ENCODE measurements at regions not wholly inside any gene's neighbourhood (a gene's known extent, or its start where the extent isn't known, plus 50 kb on each side); places are given as distances from the start of the nearest gene placed in this dataset.

- WGBS = 56% methylated on average over 4 of the region's 4 CpGs
- no peak for DNase-seq (ENCODE audit: extremely low spot score)
- H3K27me3 ChIP-seq = peaks cover 0 to 27% (median 0%) of the 10 kb centered on the region in 4 donors
- TF ChIP-seq POLR2AphosphoS5 (IDR thresholded peaks at IDR 0.05) (no peak), CTCF (IDR thresholded peaks at IDR 0.05) (no peak), EP300 (IDR thresholded peaks at IDR 0.05) (no peak), POLR2A (IDR thresholded peaks at IDR 0.05; ENCODE audit: low read depth) (no peak)
- no peak overlapping the region for H3K4me3 ChIP-seq
- H3K27ac ChIP-seq (replicated peaks in 1 of 4) = no peak overlapping the region
- no peaks in the 10 kb centered on the region for H3K36me3 ChIP-seq
- H3K9me3 ChIP-seq = no peaks in the 10 kb centered on the region
- intact Hi-C loops (cut with DNase I) = no loop called here
- no peaks in the 10 kb centered on the region for H3K4me1 ChIP-seq
Observed at GRCh38 chr1:34590211-34590623, 164.6 kb upstream of the GJB5 start.

DNA sequence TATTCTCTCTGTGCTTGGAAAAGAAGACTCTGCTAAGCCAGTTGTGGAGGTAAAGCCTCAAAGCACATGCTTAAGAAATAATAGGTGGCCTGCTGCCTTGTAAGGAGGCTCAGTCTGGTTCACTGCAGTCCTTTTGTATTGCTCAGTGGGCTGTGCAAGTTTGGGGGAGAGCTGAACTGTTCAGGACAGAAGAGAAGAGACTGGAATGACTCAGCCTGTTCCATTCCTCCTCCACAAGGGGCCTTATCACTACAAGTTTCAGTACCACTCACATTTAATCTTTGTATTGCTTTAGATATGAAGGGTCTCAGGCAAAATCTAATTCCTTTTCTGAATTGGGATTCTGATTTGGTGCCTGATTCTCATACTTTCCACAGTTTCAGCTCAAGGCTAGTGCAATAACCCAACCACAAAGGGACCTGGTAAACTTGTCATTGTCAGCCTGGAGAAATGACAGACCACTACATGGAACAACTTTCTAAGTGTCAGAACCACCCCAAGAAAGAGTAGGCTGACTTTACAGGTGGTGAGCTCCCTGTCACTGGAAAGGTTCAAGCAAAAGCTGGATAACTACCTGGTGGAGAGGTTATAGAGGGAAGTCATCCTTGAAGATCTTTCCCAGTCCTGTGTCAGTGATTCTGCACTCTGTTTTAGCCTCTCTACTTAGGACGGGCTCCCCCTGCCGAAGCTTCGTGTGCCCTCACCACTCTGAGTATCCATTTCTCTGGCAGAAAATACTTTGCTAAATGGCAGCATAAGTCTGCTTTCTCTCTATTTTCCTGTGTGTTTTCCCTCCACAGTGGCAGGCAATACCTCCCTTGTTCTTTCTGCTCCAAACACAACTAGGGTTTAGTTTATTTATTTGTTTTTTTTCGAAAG lies 162.9 kb upstream of the GJB5 start:
- H3K27me3 ChIP-seq = peaks cover 0 to 27% (median 0%) of the 10 kb centered on the region in 4 donors
- no peaks in the 10 kb centered on the region for H3K4me1 ChIP-seq
- intact Hi-C loops (cut with DNase I) = no loop called here
- no peak overlapping the region for H3K27ac ChIP-seq (replicated peaks in 1 of 4)
- 69% methylated on average over 4 of the region's 4 CpGs for WGBS
- no peak for DNase-seq (ENCODE audit: extremely low spot score)
- TF ChIP-seq POLR2A (IDR thresholded peaks at IDR 0.05; ENCODE audit: low read depth) (no peak), POLR2AphosphoS5 (IDR thresholded peaks at IDR 0.05) (no peak), CTCF (IDR thresholded peaks at IDR 0.05) (no peak), EP300 (IDR thresholded peaks at IDR 0.05) (no peak)
- no peak overlapping the region for H3K4me3 ChIP-seq
- no peaks in the 10 kb centered on the region for H3K36me3 ChIP-seq
- H3K9me3 ChIP-seq = no peaks in the 10 kb centered on the region

DNA sequence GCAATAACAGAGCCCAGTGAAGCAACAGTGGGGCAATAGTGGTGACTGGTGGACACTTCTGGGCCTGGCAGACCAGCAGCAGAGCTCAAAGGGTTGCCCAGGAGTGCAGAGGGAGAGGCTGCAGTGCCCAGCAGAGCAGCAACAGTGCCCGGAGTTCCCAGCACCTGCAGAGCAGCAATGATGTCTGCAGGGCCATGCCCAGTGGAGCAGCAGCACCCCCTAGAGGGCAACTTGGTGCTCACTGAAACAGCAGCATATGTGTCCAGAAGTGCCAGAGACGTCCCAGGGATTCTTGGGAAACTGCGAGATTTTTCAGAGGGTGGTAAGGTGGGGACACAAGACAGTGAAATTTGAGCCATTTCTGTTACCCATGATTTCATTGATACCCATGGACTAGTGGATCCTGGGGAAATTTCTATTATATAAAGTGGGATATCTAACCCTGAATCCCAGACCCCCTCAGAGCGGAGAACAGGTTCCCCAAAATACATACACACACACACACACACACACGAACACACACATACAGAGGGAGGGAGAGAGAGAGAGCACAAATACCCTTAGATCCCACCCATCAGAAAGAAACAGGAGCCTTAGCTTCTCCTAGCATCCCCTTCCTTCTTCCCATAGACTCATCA lies 156.9 kb upstream of the GJB5 start:
- TF ChIP-seq EP300 (IDR thresholded peaks at IDR 0.05) (no peak), POLR2AphosphoS5 (IDR thresholded peaks at IDR 0.05) (no peak), POLR2A (IDR thresholded peaks at IDR 0.05; ENCODE audit: low read depth) (no peak), CTCF (IDR thresholded peaks at IDR 0.05) (peak; percentile 17 to 54 (median 26))
- H3K27ac ChIP-seq (replicated peaks in 1 of 4) = no peak overlapping the region
- H3K36me3 ChIP-seq = no peaks in the 10 kb centered on the region
- peaks cover 0 to 42% (median 0%) of the 10 kb centered on the region in 4 donors for H3K27me3 ChIP-seq
- intact Hi-C loops (cut with DNase I) = loop anchor here (5.0 kb wide), 1 partner anchor 966 kb away; no protein-coding TSS in a partner anchor
- no peak overlapping the region for H3K4me3 ChIP-seq
- no peaks in the 10 kb centered on the region for H3K4me1 ChIP-seq
- WGBS = 32% methylated on average over 5 of the region's 5 CpGs
- no peak for DNase-seq (ENCODE audit: extremely low spot score)
- no peaks in the 10 kb centered on the region for H3K9me3 ChIP-seq

GRCh38 chr1:34602907-34603306 lies 151.9 kb upstream of the GJB5 start:
- DNase-seq (ENCODE audit: extremely low spot score) = no peak
- 60% methylated on average over 6 of the region's 6 CpGs for WGBS
- intact Hi-C loops (cut with DNase I) = no loop called here

More at GRCh38 chr1:34602907-34603306, 151.9 kb upstream of the GJB5 start:
- Histone ChIP-seq H3K27ac (replicated peaks in 1 of 4) (no peak overlapping the region), H3K36me3 (no peaks in the 10 kb centered on the region), H3K4me3 (no peak overlapping the region), H3K4me1 (no peaks in the 10 kb centered on the region), H3K27me3 (peaks cover 0 to 53% (median 0%) of the 10 kb centered on the region in 4 donors), H3K9me3 (no peaks in the 10 kb centered on the region)
- TF ChIP-seq EP300 (IDR thresholded peaks at IDR 0.05) (no peak), CTCF (IDR thresholded peaks at IDR 0.05) (no peak)

Data from esophagus muscularis mucosa (tissue), 4 donors.